Neural cell (in vitro differentiated cells): ENCODE measurements at regions not wholly inside any gene's neighbourhood (a gene's known extent, or its start where the extent isn't known, plus 50 kb on each side); places are given as distances from the start of the nearest gene placed in this dataset.

Experiments
- CTCF ChIP-seq: fragments of 450-650 bp; IDR thresholded peaks from 2 replicates; pipeline ENCODE4 v1.5.1; 2014; ENCODE audit warnings: antibody characterized with exemption, mild to moderate bottlenecking, moderate library complexity; ENCODE audit not compliant: poor library complexity, severe bottlenecking
- EP300 ChIP-seq: fragments of 450-650 bp; conservative IDR thresholded peaks from 2 replicates; pipeline ENCODE4 v1.6.1; 2014; ENCODE audit warnings: antibody characterized with exemption, mild to moderate bottlenecking, moderate library complexity; ENCODE audit not compliant: poor library complexity, severe bottlenecking
- EZH2 ChIP-seq: fragments of 200-600, 300-800 bp; shearing (Covaris generic), sonication (generic); IDR thresholded peaks from 2 replicates; pipeline ENCODE4 v1.6.1; 2014; ENCODE audit warnings: antibody characterized with exemption, low read length, borderline replicate concordance, mild to moderate bottlenecking; ENCODE audit not compliant: insufficient read depth, poor library complexity, severe bottlenecking
- MXI1 ChIP-seq: fragments of 450-650 bp; conservative IDR thresholded peaks from 2 replicates; pipeline ENCODE4 v1.6.1; 2014; ENCODE audit warnings: antibody characterized with exemption, mild to moderate bottlenecking; ENCODE audit not compliant: poor library complexity, severe bottlenecking
- POLR2AphosphoS5 ChIP-seq: IDR thresholded peaks from 2 replicates; pipeline ENCODE4 v1.6.1; 2012
- RAD21 ChIP-seq: fragments of 450-650 bp; conservative IDR thresholded peaks from 2 replicates; pipeline ENCODE4 v1.6.1; 2014; ENCODE audit warnings: antibody characterized with exemption, mild to moderate bottlenecking, moderate library complexity
- REST ChIP-seq: IDR thresholded peaks from 2 replicates; pipeline ENCODE4 v1.6.1; 2012; ENCODE audit warnings: borderline replicate concordance
- SMC3 ChIP-seq: fragments of 450-650 bp; conservative IDR thresholded peaks from 2 replicates; pipeline ENCODE4 v1.6.1; 2014; ENCODE audit warnings: antibody characterized with exemption, mild to moderate bottlenecking, moderate library complexity; ENCODE audit not compliant: poor library complexity
- TAF1 ChIP-seq: IDR thresholded peaks from 2 replicates; pipeline ENCODE4 v1.6.1; 2012; ENCODE audit warnings: low read depth

GRCh38 chr22:44549701-44550100 is 51.7 kb upstream of the RTL6 start:
- TF ChIP-seq CTCF: no peak
- no peak for TF ChIP-seq EP300
- TF ChIP-seq POLR2AphosphoS5: no peak
- no peak for TF ChIP-seq RAD21
- no peak for TF ChIP-seq SMC3
- TF ChIP-seq EZH2: no peak
- no peak for TF ChIP-seq TAF1
- TF ChIP-seq MXI1: no peak
- no peak for TF ChIP-seq REST
